OCI-LY7 (cell line): ENCODE measurements at regions not wholly inside any gene's neighbourhood (a gene's known extent, or its start where the extent isn't known, plus 50 kb on each side); places are given as distances from the start of the nearest gene placed in this dataset.

Experiments used
- EZH2phosphoT487 ChIP-seq: fragments of 200-600 bp; sonication (generic); IDR thresholded peaks from 2 replicates; pipeline ENCODE4 v1.6.1; 2018; ENCODE audit warnings: low read depth, borderline replicate concordance, mild to moderate bottlenecking, mixed run types, antibody characterized with exemption, low read length, moderate library complexity, mixed read lengths
- TF ChIP-seq, protein P1 (sequence below): fragments of 200-600 bp; sonication (generic); conservative IDR thresholded peaks from 2 replicates; pipeline ENCODE4 v1.5.1; 2014; ENCODE audit warnings: mild to moderate bottlenecking, antibody characterized with exemption, low read length, moderate library complexity, mixed read lengths

DNA sequence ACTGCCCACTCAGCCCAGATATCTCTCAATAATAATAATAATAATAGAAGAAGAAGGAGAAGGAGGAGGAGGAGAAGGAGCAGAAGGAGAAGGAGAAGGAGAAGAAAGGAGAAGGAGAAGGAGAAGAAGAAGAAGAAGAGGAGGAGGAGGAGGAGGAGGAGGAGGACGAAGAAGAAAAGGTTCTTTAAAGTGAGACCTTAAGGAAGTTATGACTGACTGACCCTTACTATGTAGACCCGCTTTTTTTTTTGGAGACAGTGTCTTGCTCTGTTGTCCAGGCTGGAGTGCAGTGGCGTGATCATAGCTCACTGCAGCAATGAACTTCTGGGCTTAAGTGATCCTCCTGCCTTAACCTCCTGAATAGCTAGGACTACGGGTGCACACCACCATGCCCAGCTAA, 88.9 kb upstream of the RFX8 start:
- TF ChIP-seq, protein P1, sequence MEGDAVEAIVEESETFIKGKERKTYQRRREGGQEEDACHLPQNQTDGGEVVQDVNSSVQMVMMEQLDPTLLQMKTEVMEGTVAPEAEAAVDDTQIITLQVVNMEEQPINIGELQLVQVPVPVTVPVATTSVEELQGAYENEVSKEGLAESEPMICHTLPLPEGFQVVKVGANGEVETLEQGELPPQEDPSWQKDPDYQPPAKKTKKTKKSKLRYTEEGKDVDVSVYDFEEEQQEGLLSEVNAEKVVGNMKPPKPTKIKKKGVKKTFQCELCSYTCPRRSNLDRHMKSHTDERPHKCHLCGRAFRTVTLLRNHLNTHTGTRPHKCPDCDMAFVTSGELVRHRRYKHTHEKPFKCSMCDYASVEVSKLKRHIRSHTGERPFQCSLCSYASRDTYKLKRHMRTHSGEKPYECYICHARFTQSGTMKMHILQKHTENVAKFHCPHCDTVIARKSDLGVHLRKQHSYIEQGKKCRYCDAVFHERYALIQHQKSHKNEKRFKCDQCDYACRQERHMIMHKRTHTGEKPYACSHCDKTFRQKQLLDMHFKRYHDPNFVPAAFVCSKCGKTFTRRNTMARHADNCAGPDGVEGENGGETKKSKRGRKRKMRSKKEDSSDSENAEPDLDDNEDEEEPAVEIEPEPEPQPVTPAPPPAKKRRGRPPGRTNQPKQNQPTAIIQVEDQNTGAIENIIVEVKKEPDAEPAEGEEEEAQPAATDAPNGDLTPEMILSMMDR: no peak
- TF ChIP-seq EZH2phosphoT487: no peak
